GM23338 (cell line): ENCODE measurements at regions not wholly inside any gene's neighbourhood (a gene's known extent, or its start where the extent isn't known, plus 50 kb on each side); places are given as distances from the start of the nearest gene placed in this dataset.

Experiments used
- ATAC-seq: fragments of 200-7000 bp; cut with Tn5 transposase; 3 replicates; pipeline ENCODE4 v1.9.1; 2020
- DNase-seq: peaks from one replicate; pipeline ENCODE4 v3.0.0-alpha.2; 2015; ENCODE audit warnings: low spot score
- H2AFZ ChIP-seq: fragments of 200-600 bp; sonication (generic); 2 replicates; pipeline ENCODE4 v1.8.0; 2016; ENCODE audit warnings: antibody characterized with exemption, mild to moderate bottlenecking, moderate library complexity
- H3F3A ChIP-seq: fragments of 200-600 bp; sonication (generic); replicated peaks from 2 replicates; pipeline ENCODE4 v1.8.0; 2017; ENCODE audit warnings: antibody characterized with exemption, mixed run types, low read depth
- H3K27ac ChIP-seq: fragments of 200-600 bp; sonication (generic); 2 replicates; pipeline ENCODE4 v1.6.1; 2016; ENCODE audit warnings: low read depth
- H3K27me3 ChIP-seq: fragments of 200-600 bp; sonication (generic); 2 replicates; pipeline ENCODE4 v1.8.0; 2016; ENCODE audit warnings: mild to moderate bottlenecking, mixed run types, moderate library complexity; ENCODE audit not compliant: insufficient read depth
- H3K36me3 ChIP-seq: fragments of 200-600 bp; sonication (generic); 2 replicates; pipeline ENCODE4 v1.8.0; 2016; ENCODE audit warnings: mild to moderate bottlenecking; ENCODE audit not compliant: insufficient read depth
- H3K4me1 ChIP-seq: fragments of 200-600 bp; sonication (generic); 2 replicates; pipeline ENCODE4 v1.8.0; 2016; ENCODE audit warnings: mild to moderate bottlenecking, moderate library complexity; ENCODE audit not compliant: insufficient read depth
- H3K4me2 ChIP-seq: fragments of 200-600 bp; sonication (generic); 2 replicates; pipeline ENCODE4 v1.7.1; 2017; ENCODE audit warnings: mixed run types
- H3K4me3 ChIP-seq: fragments of 200-600 bp; sonication (generic); 2 replicates; pipeline ENCODE4 v1.6.1; 2016; ENCODE audit warnings: mixed run types
- H3K79me2 ChIP-seq: fragments of 200-600 bp; sonication (generic); replicated peaks from 2 replicates; pipeline ENCODE4 v1.8.0; 2017; ENCODE audit warnings: mild to moderate bottlenecking; ENCODE audit not compliant: insufficient read depth
- H3K9me2 ChIP-seq: fragments of 200-600 bp; sonication (generic); 2 replicates; pipeline ENCODE4 v1.8.0; 2017; ENCODE audit not compliant: insufficient read depth
- H4K20me1 ChIP-seq: fragments of 200-600 bp; sonication (generic); replicated peaks from 2 replicates; pipeline ENCODE4 v1.8.0; 2017; ENCODE audit warnings: mild to moderate bottlenecking; ENCODE audit not compliant: insufficient read depth
- H3K27ac Mint-ChIP-seq: 2 replicates; pipeline ENCODE4 v1.8.0; 2020; ENCODE audit warnings: inconsistent platforms, mild to moderate bottlenecking, moderate library complexity, mixed read lengths
- H3K27me3 Mint-ChIP-seq: 3 replicates; pipeline ENCODE4 v1.8.0; 2022; ENCODE audit warnings: low read depth, mild to moderate bottlenecking, moderate library complexity, mixed read lengths, inconsistent platforms; ENCODE audit not compliant: insufficient read depth, poor library complexity
- H3K36me3 Mint-ChIP-seq: 3 replicates; pipeline ENCODE4 v1.8.0; 2021; ENCODE audit warnings: low read depth, mild to moderate bottlenecking, inconsistent platforms, moderate library complexity, mixed read lengths
- H3K4me1 Mint-ChIP-seq: 3 replicates; pipeline ENCODE4 v1.8.0; 2020; ENCODE audit warnings: mild to moderate bottlenecking, inconsistent platforms, mixed read lengths
- H3K4me3 Mint-ChIP-seq: 3 replicates; pipeline ENCODE4 v1.8.0; 2021; ENCODE audit warnings: moderate library complexity, mild to moderate bottlenecking, inconsistent platforms, mixed read lengths
- H3K9me3 Mint-ChIP-seq: 3 replicates; pipeline ENCODE4 v1.8.0; 2020; ENCODE audit warnings: moderate library complexity, mild to moderate bottlenecking, inconsistent platforms, mixed read lengths
- CREB1 ChIP-seq: fragments of 250-450 bp; sonication (Bioruptor Pico); IDR thresholded peaks from 2 replicates; pipeline ENCODE4 v1.5.0; 2020; ENCODE audit warnings: low read depth, mild to moderate bottlenecking, moderate library complexity
- EZH2 ChIP-seq: fragments of 200-600 bp; sonication (generic); IDR thresholded peaks from one replicate; pipeline ENCODE4 v1.8.0; 2017; ENCODE audit warnings: antibody characterized with exemption, mild to moderate bottlenecking, low read depth; ENCODE audit not compliant: unreplicated experiment
- EZH2phosphoT487 ChIP-seq: fragments of 200-600 bp; sonication (generic); IDR thresholded peaks from one replicate; pipeline ENCODE4 v1.8.1; 2018; ENCODE audit warnings: antibody characterized with exemption; ENCODE audit not compliant: unreplicated experiment
- JUNB ChIP-seq: IDR thresholded peaks from one replicate; pipeline ENCODE4 v1.6.1; 2016; ENCODE audit warnings: antibody characterized with exemption; ENCODE audit not compliant: unreplicated experiment
- NANOG ChIP-seq: IDR thresholded peaks from 2 replicates; pipeline ENCODE4 v1.6.1; 2016; ENCODE audit warnings: antibody characterized with exemption, borderline replicate concordance
- POLR2AphosphoS5 ChIP-seq: IDR thresholded peaks from 2 replicates; pipeline ENCODE4 v1.6.1; 2016; ENCODE audit warnings: antibody characterized with exemption, low read depth
- REST ChIP-seq: IDR thresholded peaks from one replicate; pipeline ENCODE4 v1.6.1; 2018; ENCODE audit warnings: antibody characterized with exemption; ENCODE audit not compliant: unreplicated experiment
- STAT1 ChIP-seq: IDR thresholded peaks from one replicate; pipeline ENCODE4 v1.6.1; 2016; ENCODE audit warnings: antibody characterized with exemption; ENCODE audit not compliant: unreplicated experiment
- ZNF114 ChIP-seq: fragments of 250-450 bp; sonication (Bioruptor Pico); IDR thresholded peaks from 2 replicates; pipeline ENCODE4 v1.5.0; 2020; ENCODE audit warnings: mild to moderate bottlenecking, moderate library complexity
- ZNF331 ChIP-seq: fragments of 250-450 bp; sonication (Bioruptor Pico); IDR thresholded peaks from 2 replicates; pipeline ENCODE4 v1.5.0; 2020; ENCODE audit warnings: low read depth, mild to moderate bottlenecking, moderate library complexity
- ZNF462 ChIP-seq: fragments of 250-450 bp; sonication (Bioruptor Pico); IDR thresholded peaks from 2 replicates; pipeline ENCODE4 v1.5.0; 2020; ENCODE audit warnings: mild to moderate bottlenecking, moderate library complexity
- TF ChIP-seq, protein P1 (sequence below), 2 experiments: fragments of 200-600 bp in 1 of 2; sonication (generic) in 1 of 2; conservative IDR thresholded peaks; 2 replicates each; pipeline versions ENCODE4 v1.5.1 to v1.6.1; 2016 to 2017; ENCODE audit warnings: antibody characterized with exemption in 2 of 2, low read depth in 2 of 2, mild to moderate bottlenecking in 2 of 2, moderate library complexity in 1 of 2
- TF ChIP-seq, protein P2 (sequence below): IDR thresholded peaks from 2 replicates; pipeline ENCODE4 v1.6.1; 2016; ENCODE audit warnings: antibody characterized with exemption

- no peak overlapping the region for H3K4me3 Mint-ChIP-seq
- no peak for ATAC-seq
- no peak overlapping the region for H2AFZ ChIP-seq
Observed at GRCh38 chr6:86042214-86042613, 399.5 kb upstream of the SYNCRIP start.

More at GRCh38 chr6:86042214-86042613, 399.5 kb upstream of the SYNCRIP start:
- H3K27ac Mint-ChIP-seq = no peak overlapping the region
- H4K20me1 ChIP-seq = no peaks in the 10 kb centered on the region
- H3K4me1 ChIP-seq = no peaks in the 10 kb centered on the region
- no peaks in the 10 kb centered on the region for H3K9me2 ChIP-seq
- H3K36me3 Mint-ChIP-seq = no peaks in the 10 kb centered on the region
- no peak overlapping the region for H3K4me2 ChIP-seq
- no peak overlapping the region for H3K4me3 ChIP-seq
- H3K79me2 ChIP-seq = no peaks in the 10 kb centered on the region
- no peaks in the 10 kb centered on the region for H3K27me3 ChIP-seq
- H3K27me3 Mint-ChIP-seq = no peaks in the 10 kb centered on the region
- peaks cover 4% of the 10 kb centered on the region; the same call in 2 of the 3 replicates for H3K4me1 Mint-ChIP-seq
- H3K36me3 ChIP-seq = no peaks in the 10 kb centered on the region
- no peak overlapping the region for H3K27ac ChIP-seq
- DNase-seq = no peak
- H3K9me3 Mint-ChIP-seq = no peaks in the 10 kb centered on the region
- H3F3A ChIP-seq = no peaks in the 10 kb centered on the region
- TF ChIP-seq, protein P1, sequence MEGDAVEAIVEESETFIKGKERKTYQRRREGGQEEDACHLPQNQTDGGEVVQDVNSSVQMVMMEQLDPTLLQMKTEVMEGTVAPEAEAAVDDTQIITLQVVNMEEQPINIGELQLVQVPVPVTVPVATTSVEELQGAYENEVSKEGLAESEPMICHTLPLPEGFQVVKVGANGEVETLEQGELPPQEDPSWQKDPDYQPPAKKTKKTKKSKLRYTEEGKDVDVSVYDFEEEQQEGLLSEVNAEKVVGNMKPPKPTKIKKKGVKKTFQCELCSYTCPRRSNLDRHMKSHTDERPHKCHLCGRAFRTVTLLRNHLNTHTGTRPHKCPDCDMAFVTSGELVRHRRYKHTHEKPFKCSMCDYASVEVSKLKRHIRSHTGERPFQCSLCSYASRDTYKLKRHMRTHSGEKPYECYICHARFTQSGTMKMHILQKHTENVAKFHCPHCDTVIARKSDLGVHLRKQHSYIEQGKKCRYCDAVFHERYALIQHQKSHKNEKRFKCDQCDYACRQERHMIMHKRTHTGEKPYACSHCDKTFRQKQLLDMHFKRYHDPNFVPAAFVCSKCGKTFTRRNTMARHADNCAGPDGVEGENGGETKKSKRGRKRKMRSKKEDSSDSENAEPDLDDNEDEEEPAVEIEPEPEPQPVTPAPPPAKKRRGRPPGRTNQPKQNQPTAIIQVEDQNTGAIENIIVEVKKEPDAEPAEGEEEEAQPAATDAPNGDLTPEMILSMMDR (conservative IDR thresholded peaks at IDR 0.05; ENCODE audit: low read depth in 2 of 2) = no peak
- TF ChIP-seq REST (no peak), EZH2phosphoT487 (no peak), ZNF114 (CRISPR knock-in tag) (no peak), STAT1 (no peak), CREB1 (no peak), ZNF331 (CRISPR knock-in tag) (no peak), JUNB (no peak), EZH2 (no peak), ZNF462 (CRISPR knock-in tag) (no peak), NANOG (no peak), POLR2AphosphoS5 (no peak)
- TF ChIP-seq, protein P2, sequence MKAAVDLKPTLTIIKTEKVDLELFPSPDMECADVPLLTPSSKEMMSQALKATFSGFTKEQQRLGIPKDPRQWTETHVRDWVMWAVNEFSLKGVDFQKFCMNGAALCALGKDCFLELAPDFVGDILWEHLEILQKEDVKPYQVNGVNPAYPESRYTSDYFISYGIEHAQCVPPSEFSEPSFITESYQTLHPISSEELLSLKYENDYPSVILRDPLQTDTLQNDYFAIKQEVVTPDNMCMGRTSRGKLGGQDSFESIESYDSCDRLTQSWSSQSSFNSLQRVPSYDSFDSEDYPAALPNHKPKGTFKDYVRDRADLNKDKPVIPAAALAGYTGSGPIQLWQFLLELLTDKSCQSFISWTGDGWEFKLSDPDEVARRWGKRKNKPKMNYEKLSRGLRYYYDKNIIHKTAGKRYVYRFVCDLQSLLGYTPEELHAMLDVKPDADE = no peak
